ENCODE measurements at regions not wholly inside any gene's neighbourhood (a gene's known extent, or its start where the extent isn't known, plus 50 kb on each side); places are given as distances from the start of the nearest gene placed in this dataset.

- TF ChIP-seq, protein P1, sequence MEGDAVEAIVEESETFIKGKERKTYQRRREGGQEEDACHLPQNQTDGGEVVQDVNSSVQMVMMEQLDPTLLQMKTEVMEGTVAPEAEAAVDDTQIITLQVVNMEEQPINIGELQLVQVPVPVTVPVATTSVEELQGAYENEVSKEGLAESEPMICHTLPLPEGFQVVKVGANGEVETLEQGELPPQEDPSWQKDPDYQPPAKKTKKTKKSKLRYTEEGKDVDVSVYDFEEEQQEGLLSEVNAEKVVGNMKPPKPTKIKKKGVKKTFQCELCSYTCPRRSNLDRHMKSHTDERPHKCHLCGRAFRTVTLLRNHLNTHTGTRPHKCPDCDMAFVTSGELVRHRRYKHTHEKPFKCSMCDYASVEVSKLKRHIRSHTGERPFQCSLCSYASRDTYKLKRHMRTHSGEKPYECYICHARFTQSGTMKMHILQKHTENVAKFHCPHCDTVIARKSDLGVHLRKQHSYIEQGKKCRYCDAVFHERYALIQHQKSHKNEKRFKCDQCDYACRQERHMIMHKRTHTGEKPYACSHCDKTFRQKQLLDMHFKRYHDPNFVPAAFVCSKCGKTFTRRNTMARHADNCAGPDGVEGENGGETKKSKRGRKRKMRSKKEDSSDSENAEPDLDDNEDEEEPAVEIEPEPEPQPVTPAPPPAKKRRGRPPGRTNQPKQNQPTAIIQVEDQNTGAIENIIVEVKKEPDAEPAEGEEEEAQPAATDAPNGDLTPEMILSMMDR (IDR thresholded peaks at IDR 0.05): no peak
- no peak for TF ChIP-seq POLR2A (IDR thresholded peaks at IDR 0.05)
These were observed 436.2 kb downstream of the TLL1 start for GRCh38 chr4:166309286-166309685.

Data from prostate gland (tissue), 2 donors.